ENCODE measurements at regions not wholly inside any gene's neighbourhood (a gene's known extent, or its start where the extent isn't known, plus 50 kb on each side); places are given as distances from the start of the nearest gene placed in this dataset.
"Not testable (repeated sequence)": the region's sequence is repeated elsewhere in the genome, so short reads cannot be mapped to it uniquely, and the experiment has no call there.

GRCh38 chr2:129828792-129829191 lies 150.7 kb upstream of the RAB6C start:
- no peak overlapping the region for H3K27ac ChIP-seq
- no peak for TF ChIP-seq CTCF (IDR thresholded peaks at IDR 0.05)

GRCh38 chr2:129829588-129829987 lies 149.9 kb upstream of the RAB6C start:
- H3K27ac ChIP-seq = no peak overlapping the region
- DNase-seq (no peak), ATAC-seq (no peak)
- no peaks in the 10 kb centered on the region for H3K36me3 ChIP-seq
- TF ChIP-seq CTCF (IDR thresholded peaks at IDR 0.05) = no peak
- no peak overlapping the region for H3K4me3 ChIP-seq
- no peaks in the 10 kb centered on the region for H3K4me1 ChIP-seq
- H3K9me3 ChIP-seq = no peaks in the 10 kb centered on the region
- intact Hi-C loops (cut with DNase I) = no loop called here
- peaks cover 5% of the 10 kb centered on the region for H3K27me3 ChIP-seq

More at GRCh38 chr2:129828792-129829191, 150.7 kb upstream of the RAB6C start:
- no peaks in the 10 kb centered on the region for H3K4me1 ChIP-seq
- DNase-seq = no peak
- no peak for ATAC-seq
- intact Hi-C loops (cut with DNase I) = no loop called here
- H3K27me3 ChIP-seq = peaks cover 5% of the 10 kb centered on the region
- H3K36me3 ChIP-seq = no peaks in the 10 kb centered on the region
- no peak overlapping the region for H3K4me3 ChIP-seq
- no peaks in the 10 kb centered on the region for H3K9me3 ChIP-seq

- H3K27ac ChIP-seq = no peak overlapping the region
- intact Hi-C loops (cut with DNase I) = no loop called here
- DNase-seq (no peak), ATAC-seq (no peak)
- TF ChIP-seq CTCF (IDR thresholded peaks at IDR 0.05) = no peak
- no peaks in the 10 kb centered on the region for H3K9me3 ChIP-seq
- H3K4me3 ChIP-seq = no peak overlapping the region
- no peaks in the 10 kb centered on the region for H3K4me1 ChIP-seq
- H3K36me3 ChIP-seq = no peaks in the 10 kb centered on the region
- peaks cover 5% of the 10 kb centered on the region for H3K27me3 ChIP-seq
Observed at GRCh38 chr2:129831018-129831417, 148.4 kb upstream of the RAB6C start.

- H3K36me3 ChIP-seq; ATAC-seq; H3K27ac ChIP-seq; H3K27me3 ChIP-seq; H3K4me3 ChIP-seq; H3K4me1 ChIP-seq; intact Hi-C loops (cut with DNase I); H3K9me3 ChIP-seq; DNase-seq: not testable (repeated sequence)
Observed at GRCh38 chr2:129833465-129833864, 146.0 kb upstream of the RAB6C start.

- Histone ChIP-seq H3K4me3 (no peak overlapping the region), H3K27ac (no peak overlapping the region), H3K9me3 (no peaks in the 10 kb centered on the region), H3K36me3 (no peaks in the 10 kb centered on the region), H3K4me1 (no peaks in the 10 kb centered on the region), H3K27me3 (no peaks in the 10 kb centered on the region)
- DNase-seq (no peak), ATAC-seq (no peak)
- intact Hi-C loops (cut with DNase I) = no loop called here
- TF ChIP-seq CTCF (IDR thresholded peaks at IDR 0.05) = no peak
Observed at GRCh38 chr2:129847043-129847442, 132.4 kb upstream of the RAB6C start.

- no peak overlapping the region for H3K27ac ChIP-seq
- TF ChIP-seq CTCF (IDR thresholded peaks at IDR 0.05) = peak; percentile 77
- peak; percentile 88 for ATAC-seq
Observed at GRCh38 chr2:129849559-129850160, 129.8 kb upstream of the RAB6C start.

More at GRCh38 chr2:129849559-129850160, 129.8 kb upstream of the RAB6C start:
- Histone ChIP-seq H3K9me3 (no peaks in the 10 kb centered on the region), H3K4me3 (no peak overlapping the region), H3K36me3 (no peaks in the 10 kb centered on the region), H3K27me3 (no peaks in the 10 kb centered on the region), H3K4me1 (no peaks in the 10 kb centered on the region)
- no peak for DNase-seq
- intact Hi-C loops (cut with DNase I) = no loop called here
